Neural cell (in vitro differentiated cells): ENCODE measurements at regions not wholly inside any gene's neighbourhood (a gene's known extent, or its start where the extent isn't known, plus 50 kb on each side); places are given as distances from the start of the nearest gene placed in this dataset.

ENCODE experiments used
- H2AFZ ChIP-seq: fragments of 200-600, 300-800 bp; sonication (generic), shearing (Covaris generic); 2 replicates; pipeline ENCODE4 v1.6.0; 2014; ENCODE audit warnings: low read depth, mild to moderate bottlenecking, antibody characterized with exemption, low read length, moderate library complexity
- H3F3A ChIP-seq: fragments of 200-600 bp; shearing (Covaris generic); 2 replicates; pipeline ENCODE4 v1.6.1; 2016; ENCODE audit warnings: mild to moderate bottlenecking, moderate library complexity, mixed read lengths, antibody characterized with exemption, low read length; ENCODE audit not compliant: insufficient read depth, poor library complexity, severe bottlenecking
- H3K27ac ChIP-seq: fragments of 200-600, 300-800 bp; sonication (generic), shearing (Covaris generic); 2 replicates; pipeline ENCODE4 v1.5.1; 2014; ENCODE audit warnings: mild to moderate bottlenecking, low read length, moderate library complexity
- H3K27me3 ChIP-seq: fragments of 300-800, 200-600 bp; sonication (generic), shearing (Covaris generic); 2 replicates; pipeline ENCODE4 v1.6.0; 2014; ENCODE audit warnings: mild to moderate bottlenecking, low read depth, low read length, moderate library complexity; ENCODE audit not compliant: insufficient read depth
- H3K36me3 ChIP-seq: fragments of 300-800, 200-600 bp; sonication (generic), shearing (Covaris generic); 2 replicates; pipeline ENCODE4 v1.5.1; 2014; ENCODE audit warnings: mild to moderate bottlenecking, antibody characterized with exemption, low read length, moderate library complexity; ENCODE audit not compliant: insufficient read depth
- H3K4me2 ChIP-seq: fragments of 300-800, 200-600 bp; sonication (generic), shearing (Covaris generic); 2 replicates; pipeline ENCODE4 v1.6.0; 2014; ENCODE audit warnings: mild to moderate bottlenecking, low read length
- H3K4me3 ChIP-seq: fragments of 300-800, 200-600 bp; sonication (generic), shearing (Covaris generic); 2 replicates; pipeline ENCODE4 v1.5.1; 2014; ENCODE audit warnings: mild to moderate bottlenecking, low read length, moderate library complexity
- H3K79me2 ChIP-seq: fragments of 200-600 bp; shearing (Covaris generic); replicated peaks from 2 replicates; pipeline ENCODE4 v1.6.0; 2014; ENCODE audit warnings: mild to moderate bottlenecking, low read length, moderate library complexity; ENCODE audit not compliant: insufficient read depth
- H3K9ac ChIP-seq: fragments of 300-800, 200-600 bp; sonication (generic), shearing (Covaris generic); 2 replicates; pipeline ENCODE4 v1.6.1; 2016; ENCODE audit warnings: mild to moderate bottlenecking, low read length, mixed read lengths
- H3K9me2 ChIP-seq: fragments of 200-600 bp; shearing (Covaris generic); 2 replicates; pipeline ENCODE4 v1.6.1; 2016; ENCODE audit warnings: mild to moderate bottlenecking, low read length, mixed read lengths; ENCODE audit not compliant: insufficient read depth
- H3K9me3 ChIP-seq: fragments of 200-600, 300-800 bp; sonication (generic), shearing (Covaris generic); 2 replicates; pipeline ENCODE4 v1.6.1; 2016; ENCODE audit warnings: mild to moderate bottlenecking, mixed run types, low read length, moderate library complexity, mixed read lengths
- H4K20me1 ChIP-seq: fragments of 200-600 bp; shearing (Covaris generic); 2 replicates; pipeline ENCODE4 v1.6.1; 2016; ENCODE audit warnings: mild to moderate bottlenecking, mixed run types; ENCODE audit not compliant: insufficient read depth
- EP300 ChIP-seq: fragments of 450-650 bp; conservative IDR thresholded peaks from 2 replicates; pipeline ENCODE4 v1.6.1; 2014; ENCODE audit warnings: antibody characterized with exemption, mild to moderate bottlenecking, moderate library complexity; ENCODE audit not compliant: poor library complexity, severe bottlenecking
- EZH2 ChIP-seq: fragments of 200-600, 300-800 bp; shearing (Covaris generic), sonication (generic); IDR thresholded peaks from 2 replicates; pipeline ENCODE4 v1.6.1; 2014; ENCODE audit warnings: antibody characterized with exemption, low read length, borderline replicate concordance, mild to moderate bottlenecking; ENCODE audit not compliant: insufficient read depth, poor library complexity, severe bottlenecking
- MXI1 ChIP-seq: fragments of 450-650 bp; conservative IDR thresholded peaks from 2 replicates; pipeline ENCODE4 v1.6.1; 2014; ENCODE audit warnings: antibody characterized with exemption, mild to moderate bottlenecking; ENCODE audit not compliant: poor library complexity, severe bottlenecking
- POLR2AphosphoS5 ChIP-seq: IDR thresholded peaks from 2 replicates; pipeline ENCODE4 v1.6.1; 2012
- RAD21 ChIP-seq: fragments of 450-650 bp; conservative IDR thresholded peaks from 2 replicates; pipeline ENCODE4 v1.6.1; 2014; ENCODE audit warnings: antibody characterized with exemption, mild to moderate bottlenecking, moderate library complexity
- REST ChIP-seq: IDR thresholded peaks from 2 replicates; pipeline ENCODE4 v1.6.1; 2012; ENCODE audit warnings: borderline replicate concordance
- SMC3 ChIP-seq: fragments of 450-650 bp; conservative IDR thresholded peaks from 2 replicates; pipeline ENCODE4 v1.6.1; 2014; ENCODE audit warnings: antibody characterized with exemption, mild to moderate bottlenecking, moderate library complexity; ENCODE audit not compliant: poor library complexity
- TAF1 ChIP-seq: IDR thresholded peaks from 2 replicates; pipeline ENCODE4 v1.6.1; 2012; ENCODE audit warnings: low read depth
- TF ChIP-seq, protein P1 (sequence below): fragments of 450-650 bp; IDR thresholded peaks from 2 replicates; pipeline ENCODE4 v1.5.1; 2014; ENCODE audit warnings: antibody characterized with exemption, mild to moderate bottlenecking, moderate library complexity; ENCODE audit not compliant: poor library complexity, severe bottlenecking

DNA sequence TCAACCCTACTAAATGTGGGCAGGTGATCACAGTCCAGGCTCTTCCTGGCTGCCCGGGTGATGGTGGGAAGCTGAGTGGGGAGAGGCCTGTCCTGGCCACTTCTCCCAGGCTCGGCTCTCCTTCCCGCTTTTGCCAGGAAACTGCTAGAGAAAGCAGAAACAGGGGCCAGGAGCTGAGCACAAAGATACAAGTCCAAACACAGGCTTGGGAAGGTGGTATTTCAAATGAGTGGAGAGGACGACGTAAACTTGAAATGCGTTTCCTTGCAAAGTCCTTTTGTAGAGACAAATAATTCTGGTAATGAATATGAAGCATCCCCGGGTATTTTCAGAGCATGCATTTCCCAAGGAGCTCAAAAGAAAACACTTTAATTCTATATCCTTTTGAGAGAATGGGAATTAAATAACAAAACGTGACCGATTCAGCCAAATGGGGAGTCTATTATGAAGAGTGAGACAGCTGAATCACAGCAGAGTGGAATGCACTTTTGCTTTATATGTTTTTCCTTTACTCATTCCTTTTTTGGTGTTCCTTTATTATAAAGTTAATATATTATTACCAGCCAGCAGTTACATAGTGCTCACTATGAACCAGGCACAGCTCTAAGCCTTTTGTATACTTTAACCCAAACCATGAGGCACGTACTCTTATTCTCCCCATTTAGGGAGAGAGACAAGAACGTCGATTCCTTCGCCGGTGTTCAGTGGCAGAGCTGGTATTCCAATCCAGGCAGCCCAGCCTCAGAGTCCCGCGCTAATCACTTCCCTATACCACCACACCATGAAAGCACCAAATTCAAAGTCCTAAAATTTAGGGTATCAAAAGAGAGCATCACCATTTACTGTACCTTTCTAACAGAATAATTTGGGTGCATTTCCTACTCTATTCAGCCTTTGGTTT, 218.2 kb upstream of the KLF14 start:
- Histone ChIP-seq H3K27ac (no peak overlapping the region), H3F3A (no peaks in the 10 kb centered on the region), H3K27me3 (no peaks in the 10 kb centered on the region), H3K9ac (no peak overlapping the region), H3K4me2 (no peak overlapping the region), H3K9me3 (no peaks in the 10 kb centered on the region), H3K4me3 (no peak overlapping the region), H2AFZ (no peak overlapping the region), H3K9me2 (no peaks in the 10 kb centered on the region), H3K36me3 (no peaks in the 10 kb centered on the region), H4K20me1 (no peaks in the 10 kb centered on the region), H3K79me2 (no peaks in the 10 kb centered on the region)
- TF ChIP-seq TAF1: no peak
- TF ChIP-seq SMC3: no peak
- no peak for TF ChIP-seq EZH2
- no peak for TF ChIP-seq REST
- no peak for TF ChIP-seq POLR2AphosphoS5
- TF ChIP-seq, protein P1, sequence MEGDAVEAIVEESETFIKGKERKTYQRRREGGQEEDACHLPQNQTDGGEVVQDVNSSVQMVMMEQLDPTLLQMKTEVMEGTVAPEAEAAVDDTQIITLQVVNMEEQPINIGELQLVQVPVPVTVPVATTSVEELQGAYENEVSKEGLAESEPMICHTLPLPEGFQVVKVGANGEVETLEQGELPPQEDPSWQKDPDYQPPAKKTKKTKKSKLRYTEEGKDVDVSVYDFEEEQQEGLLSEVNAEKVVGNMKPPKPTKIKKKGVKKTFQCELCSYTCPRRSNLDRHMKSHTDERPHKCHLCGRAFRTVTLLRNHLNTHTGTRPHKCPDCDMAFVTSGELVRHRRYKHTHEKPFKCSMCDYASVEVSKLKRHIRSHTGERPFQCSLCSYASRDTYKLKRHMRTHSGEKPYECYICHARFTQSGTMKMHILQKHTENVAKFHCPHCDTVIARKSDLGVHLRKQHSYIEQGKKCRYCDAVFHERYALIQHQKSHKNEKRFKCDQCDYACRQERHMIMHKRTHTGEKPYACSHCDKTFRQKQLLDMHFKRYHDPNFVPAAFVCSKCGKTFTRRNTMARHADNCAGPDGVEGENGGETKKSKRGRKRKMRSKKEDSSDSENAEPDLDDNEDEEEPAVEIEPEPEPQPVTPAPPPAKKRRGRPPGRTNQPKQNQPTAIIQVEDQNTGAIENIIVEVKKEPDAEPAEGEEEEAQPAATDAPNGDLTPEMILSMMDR: no peak

GRCh38 chr7:130953196-130953595, 219.2 kb upstream of the KLF14 start:
- Histone ChIP-seq H3F3A (no peaks in the 10 kb centered on the region), H3K36me3 (no peaks in the 10 kb centered on the region), H3K27me3 (no peaks in the 10 kb centered on the region), H2AFZ (no peak overlapping the region), H3K4me3 (no peak overlapping the region), H3K4me2 (no peak overlapping the region), H3K27ac (no peak overlapping the region), H3K9me2 (no peaks in the 10 kb centered on the region), H3K9me3 (no peaks in the 10 kb centered on the region), H3K9ac (no peak overlapping the region), H3K79me2 (no peaks in the 10 kb centered on the region), H4K20me1 (no peaks in the 10 kb centered on the region)
- no peak for TF ChIP-seq POLR2AphosphoS5
- no peak for TF ChIP-seq RAD21
- TF ChIP-seq, protein P1: no peak
- TF ChIP-seq TAF1: no peak
- no peak for TF ChIP-seq REST
- TF ChIP-seq MXI1: no peak
- no peak for TF ChIP-seq EZH2
- TF ChIP-seq SMC3: no peak
- TF ChIP-seq EP300: no peak
